Small intestine (tissue), 7 donors: ENCODE measurements at regions not wholly inside any gene's neighbourhood (a gene's known extent, or its start where the extent isn't known, plus 50 kb on each side); places are given as distances from the start of the nearest gene placed in this dataset.
"Not testable (repeated sequence)": the region's sequence is repeated elsewhere in the genome, so short reads cannot be mapped to it uniquely, and the experiment has no call there.

Source experiments
- DNase-seq, 2 donors: peaks; one replicate each; pipeline versions ENCODE4 v3.0.0 to v3.0.0-alpha.2; 2013
- FAIRE-seq: peaks from 2 replicates; lab custom pipeline; 2012; peaks lifted over from hg19 to GRCh38; lab: Jason Lieb, UNC
- H3K27ac ChIP-seq, 3 donors: one replicate each; pipeline ENCODE4 v1.5.1; 2013; ENCODE audit warnings: low read length in 2 of 3, mild to moderate bottlenecking in 2 of 3, control low read depth in 1 of 3, inconsistent platforms in 1 of 3, low read depth in 1 of 3, moderate library complexity in 1 of 3
- H3K27me3 ChIP-seq, 3 donors: one replicate each; pipeline ENCODE4 v1.6.1; 2013; ENCODE audit warnings: low read length in 3 of 3, inconsistent platforms in 1 of 3; ENCODE audit not compliant: control insufficient read depth in 3 of 3, insufficient read depth in 3 of 3
- H3K36me3 ChIP-seq, 3 donors: one replicate each; pipeline ENCODE4 v1.6.1; 2013; ENCODE audit warnings: low read length in 3 of 3, inconsistent platforms in 1 of 3, low read depth in 1 of 3, mild to moderate bottlenecking in 1 of 3, moderate library complexity in 1 of 3; ENCODE audit not compliant: control insufficient read depth in 3 of 3, insufficient read depth in 2 of 3
- H3K4me1 ChIP-seq, 3 donors: one replicate each; pipeline ENCODE4 v1.6.1; 2013; ENCODE audit warnings: low read length in 2 of 3, inconsistent platforms in 1 of 3, low read depth in 1 of 3, mild to moderate bottlenecking in 1 of 3, moderate library complexity in 1 of 3; ENCODE audit not compliant: control insufficient read depth in 3 of 3, insufficient read depth in 2 of 3
- H3K4me3 ChIP-seq, 3 donors: one replicate each; pipeline ENCODE4 v1.5.1; 2013; ENCODE audit warnings: low read length in 3 of 3, control low read depth in 1 of 3, inconsistent platforms in 1 of 3, low read depth in 1 of 3, mild to moderate bottlenecking in 1 of 3, moderate library complexity in 1 of 3
- H3K9me3 ChIP-seq, 2 donors: one replicate each; pipeline ENCODE4 v1.6.1; 2013; ENCODE audit warnings: low read depth in 1 of 2, low read length in 1 of 2; ENCODE audit not compliant: control insufficient read depth in 2 of 2, insufficient read depth in 1 of 2
- WGBS, 3 donors: extraction: QIAGEN DNeasy Blood & Tissue Kit; methylation state at CpG; one replicate each; pipeline ENCODE4 v1.1.7; 2013; 5-methylcytosine and 5-hydroxymethylcytosine counted together
- donor health status: healthy with polysubstance abuse.
- donor health status: control.
- donor health status: control.
- donor health status: Bipolar disorder and iron deficiency.
- donor health status: healthy.

DNA sequence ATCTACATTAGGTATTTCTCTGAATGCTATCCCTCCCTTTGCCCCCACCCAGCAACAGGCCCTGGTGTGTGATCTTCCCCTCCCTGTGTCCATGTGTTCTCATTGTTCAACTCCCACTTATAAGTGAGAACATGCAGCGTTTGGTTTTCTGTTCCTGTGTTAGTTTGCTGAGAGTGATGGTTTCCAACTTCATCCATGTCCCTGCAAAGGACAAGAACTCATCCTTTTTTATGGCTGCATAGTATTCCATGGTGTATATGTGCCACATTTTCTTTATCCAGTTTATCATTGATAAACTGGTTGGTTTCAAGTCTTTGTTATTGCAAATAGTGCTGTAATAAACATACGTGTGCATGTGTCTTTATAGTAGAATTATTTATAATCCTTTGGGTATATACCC lies 55.5 kb upstream of the RASA1 start:
- H3K36me3 ChIP-seq, H3K9me3 ChIP-seq, H3K4me3 ChIP-seq, H3K27ac ChIP-seq, FAIRE-seq, H3K4me1 ChIP-seq, DNase-seq, H3K27me3 ChIP-seq: not testable (repeated sequence)
- WGBS, 3 donors: 59 to 97% (median 62%) methylated on average over 2 of the region's 2 CpGs

DNA sequence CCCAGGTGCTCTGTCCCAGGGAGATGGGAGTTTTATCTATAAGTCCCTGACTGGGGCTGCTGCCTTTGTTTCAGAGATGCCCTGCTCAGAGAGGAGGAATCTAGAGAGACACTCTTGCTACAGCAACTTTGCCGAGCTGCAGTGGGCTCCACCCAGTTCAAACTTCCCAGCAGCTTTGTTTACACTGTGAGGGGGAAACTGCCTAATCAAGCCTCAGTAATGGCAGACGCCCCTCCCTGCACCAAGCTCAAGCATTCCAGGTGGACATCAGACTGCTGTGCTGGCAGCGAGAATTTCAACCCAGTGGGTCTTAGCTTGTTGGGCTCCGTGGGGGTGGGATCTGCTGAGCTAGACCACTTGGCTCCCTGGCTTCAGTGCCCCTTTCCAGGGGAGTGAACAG lies 50.2 kb upstream of the RASA1 start:
- H3K27me3 ChIP-seq, DNase-seq, H3K36me3 ChIP-seq, FAIRE-seq, H3K4me3 ChIP-seq, H3K9me3 ChIP-seq, H3K27ac ChIP-seq, H3K4me1 ChIP-seq: not testable (repeated sequence)
- WGBS, 3 donors: 28 to 46% (median 40%) methylated on average over 4 of the region's 4 CpGs
